ENCODE measurements at regions not wholly inside any gene's neighbourhood (a gene's known extent, or its start where the extent isn't known, plus 50 kb on each side); places are given as distances from the start of the nearest gene placed in this dataset.

DNA sequence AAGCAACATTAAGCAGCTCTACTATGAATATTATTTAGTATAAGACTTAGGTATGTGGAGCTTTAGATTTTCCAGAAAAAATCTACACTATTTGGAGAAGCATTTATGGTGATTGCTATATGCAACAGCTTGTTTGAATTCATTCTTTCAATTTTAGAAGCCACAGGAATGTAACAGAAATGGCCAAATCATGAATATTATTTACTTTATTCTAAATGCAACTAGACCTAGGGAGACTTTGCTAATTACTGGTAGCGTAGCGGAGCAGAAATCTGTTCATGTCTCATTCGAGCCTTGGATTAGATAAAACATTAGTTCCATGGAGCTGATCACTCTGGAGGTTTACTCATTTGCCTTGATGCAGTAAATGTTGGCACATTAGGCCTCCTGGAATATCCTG, 290.2 kb downstream of the ZNF608 start:
- TF ChIP-seq, protein P1, sequence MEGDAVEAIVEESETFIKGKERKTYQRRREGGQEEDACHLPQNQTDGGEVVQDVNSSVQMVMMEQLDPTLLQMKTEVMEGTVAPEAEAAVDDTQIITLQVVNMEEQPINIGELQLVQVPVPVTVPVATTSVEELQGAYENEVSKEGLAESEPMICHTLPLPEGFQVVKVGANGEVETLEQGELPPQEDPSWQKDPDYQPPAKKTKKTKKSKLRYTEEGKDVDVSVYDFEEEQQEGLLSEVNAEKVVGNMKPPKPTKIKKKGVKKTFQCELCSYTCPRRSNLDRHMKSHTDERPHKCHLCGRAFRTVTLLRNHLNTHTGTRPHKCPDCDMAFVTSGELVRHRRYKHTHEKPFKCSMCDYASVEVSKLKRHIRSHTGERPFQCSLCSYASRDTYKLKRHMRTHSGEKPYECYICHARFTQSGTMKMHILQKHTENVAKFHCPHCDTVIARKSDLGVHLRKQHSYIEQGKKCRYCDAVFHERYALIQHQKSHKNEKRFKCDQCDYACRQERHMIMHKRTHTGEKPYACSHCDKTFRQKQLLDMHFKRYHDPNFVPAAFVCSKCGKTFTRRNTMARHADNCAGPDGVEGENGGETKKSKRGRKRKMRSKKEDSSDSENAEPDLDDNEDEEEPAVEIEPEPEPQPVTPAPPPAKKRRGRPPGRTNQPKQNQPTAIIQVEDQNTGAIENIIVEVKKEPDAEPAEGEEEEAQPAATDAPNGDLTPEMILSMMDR (IDR thresholded peaks at IDR 0.05 in 2 of 3, conservative IDR thresholded peaks at IDR 0.05 in 1 of 3; ENCODE audit: borderline replicate concordance in 1 of 3, insufficient read depth in 1 of 3, low read depth in 2 of 3, low read length in 2 of 3), result no peak
- no peak for TF ChIP-seq POLR2A (IDR thresholded peaks at IDR 0.05; ENCODE audit: borderline replicate concordance, extremely low read depth, insufficient read depth, insufficient read length)
- TF ChIP-seq EZH2phosphoT487 (IDR thresholded peaks at IDR 0.05; ENCODE audit: borderline replicate concordance), result no peak
- TF ChIP-seq REST (IDR thresholded peaks at IDR 0.05; ENCODE audit: low read depth), result no peak
- TF ChIP-seq EZH2 (IDR thresholded peaks at IDR 0.05), result no peak
- TF ChIP-seq FOSL1 (IDR thresholded peaks at IDR 0.05; ENCODE audit: low read depth), result no peak
- TF ChIP-seq, protein P2, sequence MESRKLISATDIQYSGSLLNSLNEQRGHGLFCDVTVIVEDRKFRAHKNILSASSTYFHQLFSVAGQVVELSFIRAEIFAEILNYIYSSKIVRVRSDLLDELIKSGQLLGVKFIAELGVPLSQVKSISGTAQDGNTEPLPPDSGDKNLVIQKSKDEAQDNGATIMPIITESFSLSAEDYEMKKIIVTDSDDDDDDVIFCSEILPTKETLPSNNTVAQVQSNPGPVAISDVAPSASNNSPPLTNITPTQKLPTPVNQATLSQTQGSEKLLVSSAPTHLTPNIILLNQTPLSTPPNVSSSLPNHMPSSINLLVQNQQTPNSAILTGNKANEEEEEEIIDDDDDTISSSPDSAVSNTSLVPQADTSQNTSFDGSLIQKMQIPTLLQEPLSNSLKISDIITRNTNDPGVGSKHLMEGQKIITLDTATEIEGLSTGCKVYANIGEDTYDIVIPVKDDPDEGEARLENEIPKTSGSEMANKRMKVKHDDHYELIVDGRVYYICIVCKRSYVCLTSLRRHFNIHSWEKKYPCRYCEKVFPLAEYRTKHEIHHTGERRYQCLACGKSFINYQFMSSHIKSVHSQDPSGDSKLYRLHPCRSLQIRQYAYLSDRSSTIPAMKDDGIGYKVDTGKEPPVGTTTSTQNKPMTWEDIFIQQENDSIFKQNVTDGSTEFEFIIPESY (IDR thresholded peaks at IDR 0.05; ENCODE audit: extremely low read depth, insufficient replicate concordance, low read length), result no peak

Data from HCT116 (cell line).